ENCODE measurements at regions not wholly inside any gene's neighbourhood (a gene's known extent, or its start where the extent isn't known, plus 50 kb on each side); places are given as distances from the start of the nearest gene placed in this dataset.

GRCh38 chr21:43364261-43364510 is 62.7 kb downstream of the SIK1 start:
- DNase-seq: no peak

GRCh38 chr21:43363506-43364260 is 63.2 kb downstream of the SIK1 start:
- DNase-seq: peak; percentile 44

- DNase-seq: peak; percentile 84
These were observed 64.0 kb downstream of the SIK1 start for GRCh38 chr21:43362915-43363314.

GRCh38 chr21:43362321-43362791 is 64.6 kb downstream of the SIK1 start:
- peak; percentile 64 for DNase-seq

- peak; percentile 60 for DNase-seq
These were observed 65.2 kb downstream of the SIK1 start for GRCh38 chr21:43361493-43362296.

- peak; percentile 50 for DNase-seq
These were observed 65.8 kb downstream of the SIK1 start for GRCh38 chr21:43361127-43361492.

- DNase-seq: no peak
These were observed 66.3 kb downstream of the SIK1 start for GRCh38 chr21:43360441-43361126.

- peak; percentile 17 for DNase-seq
These were observed 67.8 kb downstream of the SIK1 start for GRCh38 chr21:43358940-43359822.

GRCh38 chr21:43357715-43358430 is 69.1 kb downstream of the SIK1 start:
- DNase-seq: no peak

GRCh38 chr21:43355925-43356289 is 71.0 kb downstream of the SIK1 start:
- no peak for DNase-seq

GRCh38 chr21:43355266-43355924 is 71.5 kb downstream of the SIK1 start:
- DNase-seq: no peak

GRCh38 chr21:43354666-43355065 is 72.3 kb downstream of the SIK1 start:
- DNase-seq: no peak

GRCh38 chr21:43354026-43354420 is 72.9 kb downstream of the SIK1 start:
- no peak for DNase-seq

- no peak for DNase-seq
These were observed 73.5 kb downstream of the SIK1 start for GRCh38 chr21:43353282-43354025.

GRCh38 chr21:43352568-43353281 is 74.2 kb downstream of the SIK1 start:
- peak; percentile 16 for DNase-seq

- DNase-seq: no peak
These were observed 74.8 kb downstream of the SIK1 start for GRCh38 chr21:43352154-43352537.

GRCh38 chr21:43351501-43352153 is 75.3 kb downstream of the SIK1 start:
- DNase-seq: no peak

- DNase-seq: no peak
These were observed 77.3 kb downstream of the SIK1 start for GRCh38 chr21:43349644-43350043.

- no peak for DNase-seq
These were observed 78.1 kb downstream of the SIK1 start for GRCh38 chr21:43348801-43349261.
